ENCODE measurements at regions not wholly inside any gene's neighbourhood (a gene's known extent, or its start where the extent isn't known, plus 50 kb on each side); places are given as distances from the start of the nearest gene placed in this dataset.

GRCh38 chr6:74128536-74128935 lies 432.5 kb downstream of the CD109 start:
- intact Hi-C loops (cut with micrococcal nuclease) = no loop called here

- intact Hi-C loops (cut with micrococcal nuclease) = no loop called here
Measured at GRCh38 chr6:74117113-74117512, 421.1 kb downstream of the CD109 start.

GRCh38 chr6:74115674-74116073 lies 419.7 kb downstream of the CD109 start:
- intact Hi-C loops (cut with micrococcal nuclease) = no loop called here

DNA sequence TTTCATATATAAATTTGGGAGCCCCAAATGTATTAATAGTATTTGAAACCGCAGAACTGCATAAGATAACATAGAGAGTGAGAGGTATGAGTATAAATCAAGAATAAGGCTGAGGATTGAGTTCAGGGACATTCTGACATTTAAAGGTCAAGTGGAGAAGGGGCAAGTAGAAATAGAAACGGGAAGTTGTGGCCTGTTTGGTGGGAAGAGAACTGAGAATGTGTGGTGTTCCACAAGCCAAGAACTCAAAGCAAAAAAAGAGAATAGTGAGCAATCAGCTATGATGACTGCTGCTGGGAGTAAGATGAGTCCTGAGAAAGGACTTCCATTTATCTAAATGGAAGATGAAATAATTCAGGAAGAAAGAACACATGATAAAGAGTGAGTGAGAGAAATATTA lies 418.4 kb downstream of the CD109 start:
- intact Hi-C loops (cut with micrococcal nuclease) = no loop called here

DNA sequence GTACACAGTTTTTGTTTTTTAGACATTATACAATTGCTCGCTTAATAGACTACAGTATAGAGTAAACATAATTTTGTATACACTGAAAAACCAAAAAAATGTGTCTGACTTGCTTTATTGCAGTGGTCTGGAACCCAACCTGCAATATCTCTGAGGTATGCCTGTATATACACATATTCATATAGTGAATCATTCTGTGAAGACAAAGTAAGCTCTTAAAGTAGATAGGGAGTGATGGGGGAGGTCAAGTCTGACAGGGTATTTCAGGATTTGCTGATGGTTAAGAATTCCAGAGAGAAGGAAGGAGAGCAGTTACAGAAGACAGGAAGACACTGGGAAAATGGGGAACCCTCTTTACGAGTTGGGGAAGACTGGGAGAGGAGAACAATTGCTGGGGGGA lies 417.9 kb downstream of the CD109 start:
- intact Hi-C loops (cut with micrococcal nuclease) = no loop called here

- intact Hi-C loops (cut with micrococcal nuclease) = no loop called here
Measured at GRCh38 chr6:74103417-74103816, 407.4 kb downstream of the CD109 start.

DNA sequence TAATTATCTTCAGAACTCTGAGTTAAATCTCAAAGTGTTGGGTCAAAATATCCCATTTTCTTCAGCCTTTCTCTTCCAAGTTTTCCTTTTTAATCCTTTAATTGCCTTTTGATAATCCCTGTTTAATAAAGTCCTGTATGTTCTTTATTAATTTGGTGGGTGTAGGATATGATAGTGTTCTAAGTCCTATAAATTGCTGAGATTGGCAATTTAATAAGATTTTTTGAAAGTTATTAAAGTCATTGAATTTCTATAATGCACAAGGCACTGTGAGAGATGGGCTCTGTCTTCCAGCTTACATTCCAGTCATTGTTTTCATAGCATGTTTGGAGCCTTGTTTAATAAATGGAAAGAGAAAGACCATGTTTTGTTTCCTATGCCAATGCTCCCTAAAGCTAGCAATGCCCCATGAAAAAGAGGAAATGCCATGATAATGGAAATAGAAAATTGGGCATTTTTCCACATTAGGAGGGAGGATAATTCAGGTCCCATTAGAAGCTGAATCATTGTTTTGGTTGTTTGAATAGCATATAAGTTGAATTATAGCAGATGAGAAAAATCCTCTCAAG lies 404.8 kb downstream of the CD109 start:
- intact Hi-C loops (cut with micrococcal nuclease) = no loop called here

- intact Hi-C loops (cut with micrococcal nuclease) = no loop called here
Measured at GRCh38 chr6:74096329-74096728, 400.3 kb downstream of the CD109 start.

DNA sequence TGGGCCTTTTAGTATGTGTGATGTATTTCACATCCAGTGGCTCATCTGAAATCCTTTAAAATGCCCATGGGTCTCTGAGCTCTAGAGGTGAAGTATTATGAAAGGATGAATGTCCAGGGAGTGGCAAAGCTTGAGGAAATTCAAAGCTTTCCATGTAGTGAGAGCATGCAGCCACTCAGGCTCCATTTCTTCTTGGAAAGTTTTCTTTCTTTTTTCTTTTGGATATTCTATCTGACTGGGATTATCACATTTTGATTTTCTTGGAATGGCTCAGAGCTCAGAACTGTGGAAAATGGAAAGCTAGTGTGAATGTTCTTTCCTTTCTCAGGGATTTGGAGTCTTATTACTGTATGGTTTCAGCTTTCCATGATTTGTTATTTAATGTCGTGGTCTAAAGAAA lies 397.4 kb downstream of the CD109 start:
- intact Hi-C loops (cut with micrococcal nuclease) = loop anchor here (5.0 kb wide), 1 partner anchor 356 kb away; no protein-coding TSS in a partner anchor

DNA sequence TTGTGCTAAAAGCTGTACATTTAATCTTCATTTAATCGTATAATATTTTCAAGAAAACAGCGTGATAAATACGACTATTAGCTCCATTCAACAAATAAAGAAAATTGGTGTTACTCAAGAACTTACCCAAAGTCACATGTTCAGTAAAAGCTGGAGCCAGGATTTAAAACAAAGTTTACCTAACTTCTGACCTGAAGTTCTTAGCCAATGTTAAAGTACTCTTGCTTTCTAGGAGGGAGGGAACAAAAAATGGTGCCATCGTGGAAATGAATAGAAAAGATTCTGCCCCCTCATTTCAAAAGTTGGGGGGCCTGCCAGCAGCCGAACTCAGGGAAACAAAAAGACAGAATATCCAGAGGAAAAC lies 395.8 kb downstream of the CD109 start:
- intact Hi-C loops (cut with micrococcal nuclease) = loop anchor here (1.0 to 5.0 kb wide), 3 partner anchors 354 to 1118 kb away; no protein-coding TSS in a partner anchor

GRCh38 chr6:74091136-74091793 lies 395.3 kb downstream of the CD109 start:
- intact Hi-C loops (cut with micrococcal nuclease) = loop anchor here (1.0 to 5.0 kb wide), 3 partner anchors 354 to 1118 kb away; no protein-coding TSS in a partner anchor

GRCh38 chr6:74087899-74088298 lies 391.9 kb downstream of the CD109 start:
- intact Hi-C loops (cut with micrococcal nuclease) = no loop called here

- intact Hi-C loops (cut with micrococcal nuclease) = no loop called here
Measured at GRCh38 chr6:74075896-74076295, 379.9 kb downstream of the CD109 start.

- intact Hi-C loops (cut with micrococcal nuclease) = no loop called here
Measured at GRCh38 chr6:74075323-74075722, 379.3 kb downstream of the CD109 start.

GRCh38 chr6:74074645-74075044 lies 378.6 kb downstream of the CD109 start:
- intact Hi-C loops (cut with micrococcal nuclease) = no loop called here

- intact Hi-C loops (cut with micrococcal nuclease) = no loop called here
Measured at GRCh38 chr6:74073999-74074398, 378.0 kb downstream of the CD109 start.

GRCh38 chr6:74073429-74073828 lies 377.4 kb downstream of the CD109 start:
- intact Hi-C loops (cut with micrococcal nuclease) = no loop called here

DNA sequence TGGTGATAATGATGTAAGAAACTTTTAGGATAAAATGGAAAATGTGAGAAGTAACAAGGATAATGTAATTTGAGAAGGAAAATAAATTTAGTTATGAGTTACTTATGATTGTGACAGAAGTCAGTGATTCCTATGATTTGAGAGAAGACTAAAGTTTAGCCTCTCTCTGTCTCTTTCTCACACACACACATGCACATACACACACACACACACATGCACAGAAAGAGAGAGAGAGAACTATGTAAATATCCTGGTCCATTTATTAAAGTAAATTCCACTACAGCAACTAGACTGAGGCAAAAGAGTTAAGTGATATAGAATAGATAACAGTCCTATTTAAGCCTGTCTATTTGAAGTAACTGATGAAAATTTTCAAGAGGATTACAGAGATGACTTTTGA lies 375.2 kb downstream of the CD109 start:
- intact Hi-C loops (cut with micrococcal nuclease) = no loop called here

DNA sequence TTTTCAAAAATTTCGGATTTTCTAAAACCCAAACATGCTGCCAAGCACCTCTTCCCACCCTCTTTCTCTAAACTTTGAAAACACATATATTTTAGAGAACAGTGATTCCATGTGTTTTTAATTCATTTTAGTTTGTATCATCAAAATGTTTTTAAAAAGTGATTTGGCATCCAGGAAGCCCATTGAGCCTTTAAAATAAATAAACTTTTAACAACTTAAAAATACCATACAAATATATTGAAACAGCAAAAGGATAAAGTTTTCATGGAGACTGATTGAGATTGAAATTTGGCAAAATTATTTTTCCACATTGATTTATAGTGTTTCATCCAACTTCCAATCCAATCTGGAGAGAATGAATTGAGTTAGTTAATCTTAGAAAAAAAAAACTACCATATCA lies 374.7 kb downstream of the CD109 start:
- intact Hi-C loops (cut with micrococcal nuclease) = no loop called here

GRCh38 chr6:74070091-74070490 lies 374.1 kb downstream of the CD109 start:
- intact Hi-C loops (cut with micrococcal nuclease) = no loop called here

GRCh38 chr6:74069089-74069581 lies 373.1 kb downstream of the CD109 start:
- intact Hi-C loops (cut with micrococcal nuclease) = no loop called here

- intact Hi-C loops (cut with micrococcal nuclease) = no loop called here
Measured at GRCh38 chr6:74066168-74066871, 370.3 kb downstream of the CD109 start.

DNA sequence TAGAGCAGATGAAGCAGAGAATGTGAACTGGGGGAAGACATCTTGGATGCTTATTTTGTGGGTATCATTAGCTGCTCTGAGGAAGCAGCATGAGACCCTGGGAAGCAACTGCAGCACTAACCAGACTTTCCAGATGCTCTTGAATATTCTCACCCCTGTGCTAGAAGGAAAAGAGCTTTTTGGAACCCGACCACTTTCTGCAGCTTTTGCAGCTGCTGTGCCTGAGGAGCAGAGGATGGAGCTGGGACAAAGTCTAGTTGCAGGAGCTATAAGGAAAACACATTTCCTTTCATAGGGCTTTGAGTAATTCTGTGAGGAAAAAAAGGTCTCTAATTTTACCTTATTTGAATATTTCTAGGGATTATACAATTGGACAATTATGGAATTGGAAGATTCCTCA lies 369.7 kb downstream of the CD109 start:
- intact Hi-C loops (cut with micrococcal nuclease) = no loop called here
